HK-2 (cell line): ENCODE measurements at regions not wholly inside any gene's neighbourhood (a gene's known extent, or its start where the extent isn't known, plus 50 kb on each side); places are given as distances from the start of the nearest gene placed in this dataset.
"Not testable (repeated sequence)": the region's sequence is repeated elsewhere in the genome, so short reads cannot be mapped to it uniquely, and the experiment has no call there.

ENCODE experiments used
- DNase-seq: peaks from one replicate; pipeline ENCODE4 v3.0.0-alpha.2; 2018; ENCODE audit not compliant: unreplicated experiment

DNA sequence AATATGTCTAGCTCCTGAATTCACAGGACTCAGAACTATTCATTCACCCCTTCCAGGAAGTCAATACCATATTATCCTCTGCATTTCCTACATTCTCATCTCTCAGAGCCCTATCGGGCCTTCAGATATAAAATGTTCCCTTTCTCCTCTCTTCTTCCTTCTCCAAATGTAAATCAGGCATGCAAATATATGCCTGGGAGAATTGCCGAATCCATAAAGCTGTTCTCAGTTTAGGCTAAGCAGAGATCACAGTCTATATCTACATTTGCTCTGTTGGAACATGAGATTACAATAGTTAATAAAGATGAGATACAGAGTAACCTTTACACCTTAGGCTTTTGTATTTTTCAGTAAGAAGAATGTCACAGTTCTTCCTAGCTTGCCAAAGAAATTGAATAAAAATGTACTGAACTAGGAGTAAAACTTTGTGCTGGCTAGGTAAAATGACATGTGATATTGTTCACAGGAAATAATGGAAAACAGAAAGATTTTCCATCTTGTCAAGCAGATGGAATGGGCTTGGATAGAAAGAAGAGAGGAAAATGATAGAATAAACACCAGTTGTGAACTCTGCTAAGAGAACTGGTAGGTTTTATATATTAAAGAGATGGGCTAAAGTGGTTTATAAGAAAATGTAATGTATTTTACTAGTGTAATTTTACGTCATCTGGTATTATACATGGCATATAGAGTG is 161.5 kb downstream of the NRIP1 start:
- no peak for DNase-seq

DNA sequence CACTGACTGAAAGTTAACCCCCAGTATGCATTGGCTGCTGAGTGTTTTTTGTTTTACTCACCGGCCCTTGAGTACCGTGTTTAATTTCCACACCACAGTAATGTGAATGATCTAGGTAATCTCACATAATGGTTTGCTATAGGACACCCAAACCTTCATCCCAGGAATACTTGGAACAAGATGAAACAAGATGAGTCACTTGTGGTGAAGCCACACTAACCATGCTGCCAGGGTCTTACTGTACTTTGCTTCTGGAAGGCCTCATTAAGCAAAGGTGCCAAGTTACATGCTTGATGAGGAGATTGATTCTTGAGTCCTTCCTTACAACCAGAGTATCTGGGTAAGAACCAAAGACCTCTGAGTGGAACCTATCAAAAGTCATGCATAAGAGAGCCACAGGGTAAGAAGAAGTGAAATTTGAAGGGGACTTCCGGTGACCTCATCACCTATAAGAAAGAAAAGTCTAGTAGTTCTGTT is 163.3 kb downstream of the NRIP1 start:
- peak; percentile 48 for DNase-seq

- DNase-seq, result no peak
Observed at GRCh38 chr21:14900611-14901010, 164.2 kb downstream of the NRIP1 start.

DNA sequence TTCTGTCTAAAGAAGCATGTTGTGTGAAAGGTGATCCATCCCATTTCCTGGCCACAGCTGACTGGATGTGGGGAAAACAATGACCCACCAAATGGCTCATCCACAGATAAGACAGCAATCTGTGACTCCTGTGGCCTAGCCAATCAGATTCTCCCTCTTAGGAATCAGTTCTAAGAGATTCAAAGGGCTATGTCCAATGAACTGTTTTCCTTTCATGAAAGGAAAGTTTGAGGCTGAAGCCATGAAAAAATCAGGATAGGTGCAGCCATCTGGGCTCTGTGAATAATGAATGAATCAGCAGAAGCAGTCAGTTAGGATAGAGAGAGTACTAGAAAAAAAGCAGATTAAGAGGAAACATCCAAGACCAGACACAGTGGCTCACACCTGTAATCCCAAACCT is 164.7 kb downstream of the NRIP1 start:
- peak; percentile 39 for DNase-seq

GRCh38 chr21:14895792-14896191 is 169.0 kb downstream of the NRIP1 start:
- no peak for DNase-seq

DNA sequence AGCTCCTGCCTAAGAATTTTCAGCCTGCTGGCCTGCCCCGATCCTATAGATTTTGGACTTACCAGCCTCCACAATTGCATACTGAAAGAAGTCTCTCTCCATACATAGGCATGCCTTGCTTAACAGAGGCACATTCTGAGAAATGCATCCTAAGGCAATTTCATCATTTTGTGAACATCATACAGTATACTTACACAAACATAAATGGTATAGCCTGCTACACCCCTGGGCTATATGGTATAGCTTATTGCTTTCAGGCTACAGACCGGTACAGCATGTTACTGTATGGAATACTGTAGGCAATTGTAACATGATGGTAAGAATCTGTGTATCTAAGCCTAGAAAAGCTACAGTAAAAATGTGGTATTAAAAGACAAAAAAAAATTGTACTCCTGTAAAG is 174.7 kb downstream of the NRIP1 start:
- no peak for DNase-seq

DNA sequence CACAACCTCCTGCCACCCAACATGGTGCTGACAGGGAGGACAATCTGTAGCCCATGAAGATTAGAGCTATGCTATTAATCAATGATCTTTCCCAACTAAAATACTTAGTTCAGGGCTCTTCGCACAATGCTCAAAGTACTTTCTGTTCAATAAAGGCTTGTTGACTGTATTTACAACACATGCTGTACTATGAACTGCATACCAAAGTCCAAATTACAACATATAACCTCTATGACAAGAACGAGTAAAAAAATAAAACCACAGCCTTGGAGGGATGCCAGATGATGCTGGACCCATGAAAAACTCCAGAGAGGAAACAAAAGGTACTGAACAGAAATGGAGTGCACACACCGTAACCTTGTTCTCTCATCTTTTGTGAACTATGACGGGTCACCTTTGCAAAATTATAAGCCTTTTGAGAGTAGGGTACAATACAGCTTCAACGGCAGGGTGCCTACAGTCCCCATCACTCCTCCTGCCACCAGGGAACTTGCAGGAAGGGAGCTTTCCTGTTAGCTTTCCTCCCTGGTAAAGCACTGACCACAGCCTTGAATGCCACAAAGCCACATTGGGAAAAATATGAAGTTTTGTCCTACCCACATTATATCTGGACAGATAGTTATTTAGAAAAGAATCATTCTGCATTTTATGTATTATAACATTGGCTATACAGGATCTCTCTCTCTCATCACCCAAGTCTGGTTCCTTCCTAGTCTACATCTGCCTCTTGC is 175.6 kb downstream of the NRIP1 start:
- DNase-seq, result no peak

GRCh38 chr21:14888202-14888601 is 176.6 kb downstream of the NRIP1 start:
- DNase-seq, result no peak

DNA sequence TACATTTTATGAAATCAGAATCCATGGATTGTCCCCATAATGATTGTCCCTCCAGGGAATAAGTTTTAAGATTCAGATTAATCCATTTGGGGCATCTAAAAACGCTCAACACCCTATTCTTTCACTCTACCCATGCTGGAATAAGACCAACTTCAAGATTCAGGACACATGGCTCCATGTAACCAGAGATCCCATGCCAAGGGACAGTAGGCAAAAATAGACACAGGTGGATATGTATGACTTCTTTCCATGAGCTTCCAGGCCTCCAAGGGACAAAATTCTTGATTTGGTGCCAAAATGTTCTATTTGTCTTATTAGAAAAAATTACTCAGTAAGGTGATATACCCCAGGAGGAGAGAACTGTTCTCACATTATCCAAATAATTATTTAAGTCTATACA is 178.8 kb downstream of the NRIP1 start:
- no peak for DNase-seq

- no peak for DNase-seq
Observed at GRCh38 chr21:14883351-14883750, 181.4 kb downstream of the NRIP1 start.

DNA sequence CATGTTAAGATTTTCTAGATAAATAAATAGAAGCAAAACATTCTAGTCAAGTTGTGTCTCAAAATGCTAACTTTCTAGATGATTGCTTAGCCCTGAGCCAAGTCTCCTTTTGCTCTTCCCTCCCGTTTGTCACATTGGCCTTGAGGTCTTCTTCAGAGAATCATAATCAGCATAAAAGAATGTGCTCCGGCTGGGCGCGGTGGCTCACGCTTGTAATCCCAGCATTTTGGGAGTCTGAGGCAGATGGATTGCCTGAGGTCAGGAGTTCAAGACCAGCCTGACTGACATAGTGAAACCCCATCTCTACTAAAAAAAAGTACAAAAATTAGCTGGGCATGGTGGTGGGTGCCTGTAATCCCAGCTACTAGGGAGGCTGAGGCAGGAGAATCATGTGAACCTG is 182.3 kb downstream of the NRIP1 start:
- not testable (repeated sequence) for DNase-seq

DNA sequence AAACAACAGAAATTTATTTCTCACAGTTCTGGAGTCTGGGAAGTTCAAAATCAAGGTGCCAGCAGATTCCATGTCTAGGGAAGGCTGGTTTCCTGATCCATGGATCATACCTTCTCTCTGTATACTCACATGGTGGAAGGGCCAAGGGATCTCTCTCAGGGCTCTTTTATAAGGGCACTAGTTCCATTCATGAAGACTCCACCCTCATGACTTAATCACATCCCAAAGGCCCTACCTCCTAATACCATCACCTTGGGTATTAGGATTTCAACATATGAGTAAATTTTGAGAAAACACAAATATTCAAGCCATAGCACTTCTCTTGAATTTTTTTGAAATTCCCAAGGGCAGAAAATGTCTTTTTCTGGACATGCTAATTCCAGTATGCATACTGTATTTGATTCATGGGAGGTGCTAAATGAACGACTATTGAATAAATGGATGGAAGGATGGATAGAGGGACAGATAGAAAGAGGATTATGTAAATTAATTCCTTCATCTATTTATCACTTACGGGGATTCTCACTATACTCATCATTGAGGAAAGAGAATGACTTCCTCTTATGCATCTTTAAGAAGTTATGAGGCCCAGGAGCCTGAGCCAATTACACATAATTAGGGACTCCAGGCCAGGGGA is 182.8 kb downstream of the NRIP1 start:
- DNase-seq, result no peak

DNA sequence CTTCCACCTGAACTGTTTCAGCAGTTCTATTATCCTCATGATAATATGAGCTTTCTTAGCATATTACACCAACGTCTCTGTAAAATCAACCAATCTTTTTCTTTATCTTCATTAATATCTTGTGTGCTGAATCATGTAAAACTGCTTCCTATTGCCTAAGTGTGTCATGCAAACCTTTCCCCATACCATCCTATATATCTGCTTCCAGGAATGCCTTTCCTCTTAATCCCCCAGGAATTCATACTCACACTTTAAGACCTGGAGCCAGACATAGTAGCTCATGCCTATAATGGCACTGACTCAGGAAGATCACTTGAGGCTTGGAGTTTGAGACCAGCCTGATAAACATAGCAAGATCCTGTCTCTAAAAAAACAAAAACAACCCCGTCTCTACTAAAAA is 183.9 kb downstream of the NRIP1 start:
- DNase-seq, result no peak

DNA sequence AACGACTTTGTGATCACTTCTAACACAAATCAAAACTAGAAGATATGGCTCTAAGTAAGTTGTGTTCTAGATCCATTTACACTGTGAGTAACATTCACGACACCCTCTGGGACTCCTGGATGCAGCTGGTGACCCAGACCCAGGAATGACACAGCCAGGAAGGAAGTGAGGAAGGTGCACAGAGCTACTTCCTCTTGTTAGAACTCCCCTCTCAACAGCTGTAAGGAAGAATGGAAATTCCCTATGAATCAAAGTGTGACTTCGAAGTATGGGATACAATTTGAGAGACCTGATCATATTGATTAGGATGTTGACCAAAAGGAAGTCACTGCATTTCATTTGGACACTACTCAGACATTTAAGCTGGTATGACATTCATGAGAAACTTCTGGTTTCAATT is 185.3 kb downstream of the NRIP1 start:
- DNase-seq, result no peak

DNA sequence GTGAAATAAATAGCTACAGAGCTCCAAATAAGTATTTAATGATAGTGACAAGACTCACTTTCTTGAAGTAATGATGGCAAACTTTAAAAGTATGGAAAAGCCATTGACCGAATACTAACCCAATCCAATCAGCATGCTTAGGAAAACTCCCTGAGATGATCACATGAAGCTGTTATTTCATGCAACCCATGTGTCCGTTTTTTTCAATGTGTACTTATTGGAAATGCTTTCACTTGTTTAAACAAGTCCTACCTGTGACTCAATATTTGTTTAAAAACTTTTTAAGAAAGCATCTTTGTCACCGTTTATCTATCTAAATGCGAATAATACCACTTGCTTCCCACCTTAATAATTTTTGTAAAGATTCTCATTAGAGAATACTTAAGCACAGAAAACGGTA is 185.8 kb downstream of the NRIP1 start:
- no peak for DNase-seq

DNA sequence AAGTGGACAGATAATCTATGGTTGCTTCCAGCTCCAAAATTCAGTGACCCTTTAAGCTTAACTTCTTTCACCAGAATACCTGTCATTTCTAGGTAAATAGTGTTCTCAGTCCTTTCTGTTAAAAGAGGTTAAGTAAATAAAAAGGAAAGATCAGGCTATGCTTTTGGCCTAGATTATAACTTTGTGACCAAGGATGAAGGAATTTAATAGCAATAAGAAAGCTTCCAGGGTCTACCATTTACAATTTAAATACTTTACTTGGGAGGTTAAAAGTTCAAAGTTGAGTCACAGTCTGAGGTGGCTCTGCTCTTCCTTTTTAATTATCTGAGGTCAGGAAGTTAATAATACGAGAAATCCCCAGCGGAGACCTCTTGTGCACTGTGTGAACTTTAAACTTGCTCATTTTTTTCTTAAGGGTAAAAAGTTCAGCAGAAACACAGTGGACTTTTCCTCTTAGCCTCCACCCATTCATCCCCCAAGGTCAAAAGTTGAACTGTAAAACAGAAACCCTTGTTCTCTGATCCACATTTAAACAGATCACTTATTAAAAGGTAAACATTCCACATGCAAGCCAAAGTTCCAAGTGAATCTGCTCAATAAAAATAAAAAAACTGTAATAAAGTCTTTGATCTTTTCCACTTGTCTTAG is 187.1 kb downstream of the NRIP1 start:
- no peak for DNase-seq

- DNase-seq, result peak; percentile 42
Observed at GRCh38 chr21:14876524-14876840, 188.3 kb downstream of the NRIP1 start.

GRCh38 chr21:14875704-14876523 is 188.9 kb downstream of the NRIP1 start:
- DNase-seq, result peak; percentile 54

GRCh38 chr21:14875186-14875585 is 189.6 kb downstream of the NRIP1 start:
- no peak for DNase-seq

DNA sequence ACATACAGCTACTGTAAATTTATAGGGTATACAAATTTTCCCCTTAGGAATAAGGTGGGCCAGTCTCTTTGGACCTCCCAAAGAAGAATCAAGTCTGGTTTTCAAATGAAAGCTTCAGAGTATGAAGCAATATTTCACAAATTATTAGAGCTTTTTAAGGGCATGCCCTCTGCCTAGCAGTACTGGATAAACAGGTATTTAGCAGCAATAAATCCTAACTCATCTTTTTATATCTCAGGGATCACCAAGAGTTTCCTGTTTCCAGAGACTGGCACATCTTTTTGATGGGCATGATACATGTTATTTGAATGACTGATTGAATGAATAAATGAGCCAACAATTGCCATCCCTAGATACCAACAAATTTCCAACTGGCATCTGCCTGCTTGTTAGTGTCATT is 190.4 kb downstream of the NRIP1 start:
- no peak for DNase-seq

- DNase-seq, result no peak
Observed at GRCh38 chr21:14871861-14872260, 192.9 kb downstream of the NRIP1 start.

GRCh38 chr21:14870853-14871149 is 194.0 kb downstream of the NRIP1 start:
- no peak for DNase-seq
